Lower leg skin (tissue), 3 donors: ENCODE measurements at regions not wholly inside any gene's neighbourhood (a gene's known extent, or its start where the extent isn't known, plus 50 kb on each side); places are given as distances from the start of the nearest gene placed in this dataset.

Experiments used
- CTCF ChIP-seq, 3 donors: fragments of 450-650 bp; IDR thresholded peaks; one replicate each; pipeline ENCODE4 v1.5.1; 2016; ENCODE audit warnings: antibody characterized with exemption in 3 of 3, mild to moderate bottlenecking in 3 of 3, moderate library complexity in 2 of 3
- POLR2A ChIP-seq, 2 donors: fragments of 450-650 bp; IDR thresholded peaks; one replicate each; pipeline ENCODE4 v1.6.1; 2016 to 2017; ENCODE audit warnings: antibody characterized with exemption in 2 of 2, mild to moderate bottlenecking in 1 of 2, moderate library complexity in 1 of 2

DNA sequence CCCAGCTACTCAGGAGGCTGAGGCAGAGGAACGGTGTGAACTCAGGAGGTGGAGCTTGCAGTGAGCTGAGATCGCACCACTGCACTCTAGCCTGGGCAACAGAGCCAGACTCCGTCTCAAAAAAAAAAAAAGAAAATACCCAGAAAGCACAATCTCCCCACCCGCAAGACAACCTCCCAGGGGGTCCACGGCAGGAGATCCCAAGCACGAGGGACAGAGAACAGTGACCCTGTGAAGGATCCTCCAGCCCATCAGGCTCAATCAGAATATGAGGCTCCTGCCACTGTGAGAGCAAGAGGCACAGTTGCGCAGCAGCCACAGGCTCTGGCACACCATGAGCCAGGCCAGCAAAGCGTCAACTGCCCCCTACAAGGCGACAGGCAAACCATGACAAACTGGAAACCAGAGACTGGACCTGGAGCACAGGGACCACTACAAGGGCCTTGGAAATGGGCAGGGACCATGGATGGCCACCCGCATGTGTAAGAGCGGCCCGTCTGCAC, 164.8 kb upstream of the GRK3 start:
- TF ChIP-seq CTCF (IDR thresholded peaks at IDR 0.05) (no peak), POLR2A (IDR thresholded peaks at IDR 0.05) (no peak)
